GM23338 (cell line): ENCODE measurements at regions not wholly inside any gene's neighbourhood (a gene's known extent, or its start where the extent isn't known, plus 50 kb on each side); places are given as distances from the start of the nearest gene placed in this dataset.

Experiments used
- ATAC-seq: fragments of 200-7000 bp; cut with Tn5 transposase; 3 replicates; pipeline ENCODE4 v1.9.1; 2020
- DNase-seq: peaks from one replicate; pipeline ENCODE4 v3.0.0-alpha.2; 2015; ENCODE audit warnings: low spot score
- H2AFZ ChIP-seq: fragments of 200-600 bp; sonication (generic); 2 replicates; pipeline ENCODE4 v1.8.0; 2016; ENCODE audit warnings: antibody characterized with exemption, mild to moderate bottlenecking, moderate library complexity
- H3F3A ChIP-seq: fragments of 200-600 bp; sonication (generic); replicated peaks from 2 replicates; pipeline ENCODE4 v1.8.0; 2017; ENCODE audit warnings: antibody characterized with exemption, mixed run types, low read depth
- H3K27ac ChIP-seq: fragments of 200-600 bp; sonication (generic); 2 replicates; pipeline ENCODE4 v1.6.1; 2016; ENCODE audit warnings: low read depth
- H3K27me3 ChIP-seq: fragments of 200-600 bp; sonication (generic); 2 replicates; pipeline ENCODE4 v1.8.0; 2016; ENCODE audit warnings: mild to moderate bottlenecking, mixed run types, moderate library complexity; ENCODE audit not compliant: insufficient read depth
- H3K36me3 ChIP-seq: fragments of 200-600 bp; sonication (generic); 2 replicates; pipeline ENCODE4 v1.8.0; 2016; ENCODE audit warnings: mild to moderate bottlenecking; ENCODE audit not compliant: insufficient read depth
- H3K4me1 ChIP-seq: fragments of 200-600 bp; sonication (generic); 2 replicates; pipeline ENCODE4 v1.8.0; 2016; ENCODE audit warnings: mild to moderate bottlenecking, moderate library complexity; ENCODE audit not compliant: insufficient read depth
- H3K4me2 ChIP-seq: fragments of 200-600 bp; sonication (generic); 2 replicates; pipeline ENCODE4 v1.7.1; 2017; ENCODE audit warnings: mixed run types
- H3K4me3 ChIP-seq: fragments of 200-600 bp; sonication (generic); 2 replicates; pipeline ENCODE4 v1.6.1; 2016; ENCODE audit warnings: mixed run types
- H3K79me2 ChIP-seq: fragments of 200-600 bp; sonication (generic); replicated peaks from 2 replicates; pipeline ENCODE4 v1.8.0; 2017; ENCODE audit warnings: mild to moderate bottlenecking; ENCODE audit not compliant: insufficient read depth
- H3K9me2 ChIP-seq: fragments of 200-600 bp; sonication (generic); 2 replicates; pipeline ENCODE4 v1.8.0; 2017; ENCODE audit not compliant: insufficient read depth
- H4K20me1 ChIP-seq: fragments of 200-600 bp; sonication (generic); replicated peaks from 2 replicates; pipeline ENCODE4 v1.8.0; 2017; ENCODE audit warnings: mild to moderate bottlenecking; ENCODE audit not compliant: insufficient read depth
- H3K27ac Mint-ChIP-seq: 2 replicates; pipeline ENCODE4 v1.8.0; 2020; ENCODE audit warnings: inconsistent platforms, mild to moderate bottlenecking, moderate library complexity, mixed read lengths
- H3K27me3 Mint-ChIP-seq: 3 replicates; pipeline ENCODE4 v1.8.0; 2022; ENCODE audit warnings: low read depth, mild to moderate bottlenecking, moderate library complexity, mixed read lengths, inconsistent platforms; ENCODE audit not compliant: insufficient read depth, poor library complexity
- H3K36me3 Mint-ChIP-seq: 3 replicates; pipeline ENCODE4 v1.8.0; 2021; ENCODE audit warnings: low read depth, mild to moderate bottlenecking, inconsistent platforms, moderate library complexity, mixed read lengths
- H3K4me1 Mint-ChIP-seq: 3 replicates; pipeline ENCODE4 v1.8.0; 2020; ENCODE audit warnings: mild to moderate bottlenecking, inconsistent platforms, mixed read lengths
- H3K4me3 Mint-ChIP-seq: 3 replicates; pipeline ENCODE4 v1.8.0; 2021; ENCODE audit warnings: moderate library complexity, mild to moderate bottlenecking, inconsistent platforms, mixed read lengths
- H3K9me3 Mint-ChIP-seq: 3 replicates; pipeline ENCODE4 v1.8.0; 2020; ENCODE audit warnings: moderate library complexity, mild to moderate bottlenecking, inconsistent platforms, mixed read lengths
- CREB1 ChIP-seq: fragments of 250-450 bp; sonication (Bioruptor Pico); IDR thresholded peaks from 2 replicates; pipeline ENCODE4 v1.5.0; 2020; ENCODE audit warnings: low read depth, mild to moderate bottlenecking, moderate library complexity
- EZH2 ChIP-seq: fragments of 200-600 bp; sonication (generic); IDR thresholded peaks from one replicate; pipeline ENCODE4 v1.8.0; 2017; ENCODE audit warnings: antibody characterized with exemption, mild to moderate bottlenecking, low read depth; ENCODE audit not compliant: unreplicated experiment
- EZH2phosphoT487 ChIP-seq: fragments of 200-600 bp; sonication (generic); IDR thresholded peaks from one replicate; pipeline ENCODE4 v1.8.1; 2018; ENCODE audit warnings: antibody characterized with exemption; ENCODE audit not compliant: unreplicated experiment
- JUNB ChIP-seq: IDR thresholded peaks from one replicate; pipeline ENCODE4 v1.6.1; 2016; ENCODE audit warnings: antibody characterized with exemption; ENCODE audit not compliant: unreplicated experiment
- NANOG ChIP-seq: IDR thresholded peaks from 2 replicates; pipeline ENCODE4 v1.6.1; 2016; ENCODE audit warnings: antibody characterized with exemption, borderline replicate concordance
- POLR2AphosphoS5 ChIP-seq: IDR thresholded peaks from 2 replicates; pipeline ENCODE4 v1.6.1; 2016; ENCODE audit warnings: antibody characterized with exemption, low read depth
- STAT1 ChIP-seq: IDR thresholded peaks from one replicate; pipeline ENCODE4 v1.6.1; 2016; ENCODE audit warnings: antibody characterized with exemption; ENCODE audit not compliant: unreplicated experiment
- ZNF114 ChIP-seq: fragments of 250-450 bp; sonication (Bioruptor Pico); IDR thresholded peaks from 2 replicates; pipeline ENCODE4 v1.5.0; 2020; ENCODE audit warnings: mild to moderate bottlenecking, moderate library complexity
- ZNF331 ChIP-seq: fragments of 250-450 bp; sonication (Bioruptor Pico); IDR thresholded peaks from 2 replicates; pipeline ENCODE4 v1.5.0; 2020; ENCODE audit warnings: low read depth, mild to moderate bottlenecking, moderate library complexity
- TF ChIP-seq, protein P1 (sequence below): IDR thresholded peaks from one replicate; pipeline ENCODE4 v1.6.1; 2018; ENCODE audit warnings: antibody characterized with exemption; ENCODE audit not compliant: unreplicated experiment
- TF ChIP-seq, protein P2 (sequence below): fragments of 250-450 bp; sonication (Bioruptor Pico); IDR thresholded peaks from 2 replicates; pipeline ENCODE4 v1.5.0; 2020; ENCODE audit warnings: mild to moderate bottlenecking, moderate library complexity
- TF ChIP-seq, protein P3 (sequence below): IDR thresholded peaks from 2 replicates; pipeline ENCODE4 v1.6.1; 2016; ENCODE audit warnings: antibody characterized with exemption
- TF ChIP-seq, protein P4 (sequence below), 2 experiments: fragments of 200-600 bp in 1 of 2; sonication (generic) in 1 of 2; conservative IDR thresholded peaks; 2 replicates each; pipeline versions ENCODE4 v1.5.1 to v1.6.1; 2016 to 2017; ENCODE audit warnings: antibody characterized with exemption in 2 of 2, low read depth in 2 of 2, mild to moderate bottlenecking in 2 of 2, moderate library complexity in 1 of 2

DNA sequence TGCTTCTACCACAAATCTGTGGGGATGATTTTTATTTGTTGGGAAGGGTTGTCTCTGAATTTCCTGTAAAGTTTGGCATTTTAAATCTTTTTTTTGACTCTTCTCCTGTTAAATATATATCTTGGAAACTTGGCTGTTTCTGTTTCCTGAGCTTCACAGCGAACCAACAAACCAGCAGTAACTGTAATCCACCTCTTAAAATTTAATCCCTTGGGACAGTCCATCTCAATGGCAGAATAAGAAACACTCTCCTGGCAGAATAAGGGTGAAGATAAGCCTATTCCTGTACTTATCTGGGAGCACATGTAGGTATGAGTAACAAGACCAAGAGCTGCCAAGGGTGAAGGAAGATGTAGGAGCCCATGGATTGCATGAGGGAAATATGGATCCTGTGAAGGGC is 73.1 kb upstream of the RPS23 start:
- no peaks in the 10 kb centered on the region for H3K36me3 Mint-ChIP-seq
- no peaks in the 10 kb centered on the region for H4K20me1 ChIP-seq
- ATAC-seq, result no peak
- no peaks in the 10 kb centered on the region for H3K4me1 ChIP-seq
- TF ChIP-seq POLR2AphosphoS5, result no peak
- TF ChIP-seq JUNB, result no peak
- TF ChIP-seq NANOG, result no peak
- TF ChIP-seq, protein P1, sequence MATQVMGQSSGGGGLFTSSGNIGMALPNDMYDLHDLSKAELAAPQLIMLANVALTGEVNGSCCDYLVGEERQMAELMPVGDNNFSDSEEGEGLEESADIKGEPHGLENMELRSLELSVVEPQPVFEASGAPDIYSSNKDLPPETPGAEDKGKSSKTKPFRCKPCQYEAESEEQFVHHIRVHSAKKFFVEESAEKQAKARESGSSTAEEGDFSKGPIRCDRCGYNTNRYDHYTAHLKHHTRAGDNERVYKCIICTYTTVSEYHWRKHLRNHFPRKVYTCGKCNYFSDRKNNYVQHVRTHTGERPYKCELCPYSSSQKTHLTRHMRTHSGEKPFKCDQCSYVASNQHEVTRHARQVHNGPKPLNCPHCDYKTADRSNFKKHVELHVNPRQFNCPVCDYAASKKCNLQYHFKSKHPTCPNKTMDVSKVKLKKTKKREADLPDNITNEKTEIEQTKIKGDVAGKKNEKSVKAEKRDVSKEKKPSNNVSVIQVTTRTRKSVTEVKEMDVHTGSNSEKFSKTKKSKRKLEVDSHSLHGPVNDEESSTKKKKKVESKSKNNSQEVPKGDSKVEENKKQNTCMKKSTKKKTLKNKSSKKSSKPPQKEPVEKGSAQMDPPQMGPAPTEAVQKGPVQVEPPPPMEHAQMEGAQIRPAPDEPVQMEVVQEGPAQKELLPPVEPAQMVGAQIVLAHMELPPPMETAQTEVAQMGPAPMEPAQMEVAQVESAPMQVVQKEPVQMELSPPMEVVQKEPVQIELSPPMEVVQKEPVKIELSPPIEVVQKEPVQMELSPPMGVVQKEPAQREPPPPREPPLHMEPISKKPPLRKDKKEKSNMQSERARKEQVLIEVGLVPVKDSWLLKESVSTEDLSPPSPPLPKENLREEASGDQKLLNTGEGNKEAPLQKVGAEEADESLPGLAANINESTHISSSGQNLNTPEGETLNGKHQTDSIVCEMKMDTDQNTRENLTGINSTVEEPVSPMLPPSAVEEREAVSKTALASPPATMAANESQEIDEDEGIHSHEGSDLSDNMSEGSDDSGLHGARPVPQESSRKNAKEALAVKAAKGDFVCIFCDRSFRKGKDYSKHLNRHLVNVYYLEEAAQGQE, result no peak
- TF ChIP-seq, protein P2, sequence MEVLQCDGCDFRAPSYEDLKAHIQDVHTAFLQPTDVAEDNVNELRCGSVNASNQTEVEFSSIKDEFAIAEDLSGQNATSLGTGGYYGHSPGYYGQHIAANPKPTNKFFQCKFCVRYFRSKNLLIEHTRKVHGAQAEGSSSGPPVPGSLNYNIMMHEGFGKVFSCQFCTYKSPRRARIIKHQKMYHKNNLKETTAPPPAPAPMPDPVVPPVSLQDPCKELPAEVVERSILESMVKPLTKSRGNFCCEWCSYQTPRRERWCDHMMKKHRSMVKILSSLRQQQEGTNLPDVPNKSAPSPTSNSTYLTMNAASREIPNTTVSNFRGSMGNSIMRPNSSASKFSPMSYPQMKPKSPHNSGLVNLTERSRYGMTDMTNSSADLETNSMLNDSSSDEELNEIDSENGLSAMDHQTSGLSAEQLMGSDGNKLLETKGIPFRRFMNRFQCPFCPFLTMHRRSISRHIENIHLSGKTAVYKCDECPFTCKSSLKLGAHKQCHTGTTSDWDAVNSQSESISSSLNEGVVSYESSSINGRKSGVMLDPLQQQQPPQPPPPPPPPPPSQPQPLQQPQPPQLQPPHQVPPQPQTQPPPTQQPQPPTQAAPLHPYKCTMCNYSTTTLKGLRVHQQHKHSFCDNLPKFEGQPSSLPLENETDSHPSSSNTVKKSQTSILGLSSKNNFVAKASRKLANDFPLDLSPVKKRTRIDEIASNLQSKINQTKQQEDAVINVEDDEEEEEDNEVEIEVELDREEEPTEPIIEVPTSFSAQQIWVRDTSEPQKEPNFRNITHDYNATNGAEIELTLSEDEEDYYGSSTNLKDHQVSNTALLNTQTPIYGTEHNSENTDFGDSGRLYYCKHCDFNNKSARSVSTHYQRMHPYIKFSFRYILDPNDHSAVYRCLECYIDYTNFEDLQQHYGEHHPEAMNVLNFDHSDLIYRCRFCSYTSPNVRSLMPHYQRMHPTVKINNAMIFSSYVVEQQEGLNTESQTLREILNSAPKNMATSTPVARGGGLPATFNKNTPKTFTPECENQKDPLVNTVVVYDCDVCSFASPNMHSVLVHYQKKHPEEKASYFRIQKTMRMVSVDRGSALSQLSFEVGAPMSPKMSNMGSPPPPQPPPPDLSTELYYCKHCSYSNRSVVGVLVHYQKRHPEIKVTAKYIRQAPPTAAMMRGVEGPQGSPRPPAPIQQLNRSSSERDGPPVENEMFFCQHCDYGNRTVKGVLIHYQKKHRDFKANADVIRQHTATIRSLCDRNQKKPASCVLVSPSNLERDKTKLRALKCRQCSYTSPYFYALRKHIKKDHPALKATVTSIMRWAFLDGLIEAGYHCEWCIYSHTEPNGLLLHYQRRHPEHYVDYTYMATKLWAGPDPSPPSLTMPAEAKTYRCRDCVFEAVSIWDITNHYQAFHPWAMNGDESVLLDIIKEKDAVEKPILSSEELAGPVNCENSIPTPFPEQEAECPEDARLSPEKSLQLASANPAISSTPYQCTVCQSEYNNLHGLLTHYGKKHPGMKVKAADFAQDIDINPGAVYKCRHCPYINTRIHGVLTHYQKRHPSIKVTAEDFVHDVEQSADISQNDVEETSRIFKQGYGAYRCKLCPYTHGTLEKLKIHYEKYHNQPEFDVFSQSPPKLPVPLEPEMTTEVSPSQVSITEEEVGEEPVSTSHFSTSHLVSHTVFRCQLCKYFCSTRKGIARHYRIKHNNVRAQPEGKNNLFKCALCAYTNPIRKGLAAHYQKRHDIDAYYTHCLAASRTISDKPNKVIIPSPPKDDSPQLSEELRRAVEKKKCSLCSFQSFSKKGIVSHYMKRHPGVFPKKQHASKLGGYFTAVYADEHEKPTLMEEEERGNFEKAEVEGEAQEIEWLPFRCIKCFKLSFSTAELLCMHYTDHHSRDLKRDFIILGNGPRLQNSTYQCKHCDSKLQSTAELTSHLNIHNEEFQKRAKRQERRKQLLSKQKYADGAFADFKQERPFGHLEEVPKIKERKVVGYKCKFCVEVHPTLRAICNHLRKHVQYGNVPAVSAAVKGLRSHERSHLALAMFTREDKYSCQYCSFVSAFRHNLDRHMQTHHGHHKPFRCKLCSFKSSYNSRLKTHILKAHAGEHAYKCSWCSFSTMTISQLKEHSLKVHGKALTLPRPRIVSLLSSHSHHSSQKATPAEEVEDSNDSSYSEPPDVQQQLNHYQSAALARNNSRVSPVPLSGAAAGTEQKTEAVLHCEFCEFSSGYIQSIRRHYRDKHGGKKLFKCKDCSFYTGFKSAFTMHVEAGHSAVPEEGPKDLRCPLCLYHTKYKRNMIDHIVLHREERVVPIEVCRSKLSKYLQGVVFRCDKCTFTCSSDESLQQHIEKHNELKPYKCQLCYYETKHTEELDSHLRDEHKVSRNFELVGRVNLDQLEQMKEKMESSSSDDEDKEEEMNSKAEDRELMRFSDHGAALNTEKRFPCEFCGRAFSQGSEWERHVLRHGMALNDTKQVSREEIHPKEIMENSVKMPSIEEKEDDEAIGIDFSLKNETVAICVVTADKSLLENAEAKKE (CRISPR knock-in tag), result no peak
- TF ChIP-seq, protein P3, sequence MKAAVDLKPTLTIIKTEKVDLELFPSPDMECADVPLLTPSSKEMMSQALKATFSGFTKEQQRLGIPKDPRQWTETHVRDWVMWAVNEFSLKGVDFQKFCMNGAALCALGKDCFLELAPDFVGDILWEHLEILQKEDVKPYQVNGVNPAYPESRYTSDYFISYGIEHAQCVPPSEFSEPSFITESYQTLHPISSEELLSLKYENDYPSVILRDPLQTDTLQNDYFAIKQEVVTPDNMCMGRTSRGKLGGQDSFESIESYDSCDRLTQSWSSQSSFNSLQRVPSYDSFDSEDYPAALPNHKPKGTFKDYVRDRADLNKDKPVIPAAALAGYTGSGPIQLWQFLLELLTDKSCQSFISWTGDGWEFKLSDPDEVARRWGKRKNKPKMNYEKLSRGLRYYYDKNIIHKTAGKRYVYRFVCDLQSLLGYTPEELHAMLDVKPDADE, result no peak
- TF ChIP-seq, protein P4, sequence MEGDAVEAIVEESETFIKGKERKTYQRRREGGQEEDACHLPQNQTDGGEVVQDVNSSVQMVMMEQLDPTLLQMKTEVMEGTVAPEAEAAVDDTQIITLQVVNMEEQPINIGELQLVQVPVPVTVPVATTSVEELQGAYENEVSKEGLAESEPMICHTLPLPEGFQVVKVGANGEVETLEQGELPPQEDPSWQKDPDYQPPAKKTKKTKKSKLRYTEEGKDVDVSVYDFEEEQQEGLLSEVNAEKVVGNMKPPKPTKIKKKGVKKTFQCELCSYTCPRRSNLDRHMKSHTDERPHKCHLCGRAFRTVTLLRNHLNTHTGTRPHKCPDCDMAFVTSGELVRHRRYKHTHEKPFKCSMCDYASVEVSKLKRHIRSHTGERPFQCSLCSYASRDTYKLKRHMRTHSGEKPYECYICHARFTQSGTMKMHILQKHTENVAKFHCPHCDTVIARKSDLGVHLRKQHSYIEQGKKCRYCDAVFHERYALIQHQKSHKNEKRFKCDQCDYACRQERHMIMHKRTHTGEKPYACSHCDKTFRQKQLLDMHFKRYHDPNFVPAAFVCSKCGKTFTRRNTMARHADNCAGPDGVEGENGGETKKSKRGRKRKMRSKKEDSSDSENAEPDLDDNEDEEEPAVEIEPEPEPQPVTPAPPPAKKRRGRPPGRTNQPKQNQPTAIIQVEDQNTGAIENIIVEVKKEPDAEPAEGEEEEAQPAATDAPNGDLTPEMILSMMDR (conservative IDR thresholded peaks at IDR 0.05; ENCODE audit: low read depth in 2 of 2), result no peak
- TF ChIP-seq STAT1, result no peak
- no peak for TF ChIP-seq ZNF331 (CRISPR knock-in tag)
- no peak for TF ChIP-seq EZH2phosphoT487
- TF ChIP-seq CREB1, result no peak
- no peak for TF ChIP-seq ZNF114 (CRISPR knock-in tag)
- TF ChIP-seq EZH2, result no peak
- no peaks in the 10 kb centered on the region; the same call in 1 of the 2 replicates for H3K9me2 ChIP-seq
- peaks cover 12% of the 10 kb centered on the region for H3K4me1 Mint-ChIP-seq
- DNase-seq, result no peak
- H3F3A ChIP-seq, result no peaks in the 10 kb centered on the region
- no peaks in the 10 kb centered on the region for H3K9me3 Mint-ChIP-seq
- H3K36me3 ChIP-seq, result no peaks in the 10 kb centered on the region
- H3K27ac Mint-ChIP-seq, result no peak overlapping the region
- no peak overlapping the region for H3K27ac ChIP-seq
- no peak overlapping the region for H3K4me2 ChIP-seq
- H3K27me3 Mint-ChIP-seq, result no peaks in the 10 kb centered on the region
- no peaks in the 10 kb centered on the region for H3K79me2 ChIP-seq
- no peak overlapping the region for H3K4me3 ChIP-seq
- H3K4me3 Mint-ChIP-seq, result no peak overlapping the region
- no peaks in the 10 kb centered on the region for H3K27me3 ChIP-seq
- peak overlapping the region; percentile 3; the same call in 1 of the 2 replicates for H2AFZ ChIP-seq
